ENCODE measurements at regions not wholly inside any gene's neighbourhood (a gene's known extent, or its start where the extent isn't known, plus 50 kb on each side); places are given as distances from the start of the nearest gene placed in this dataset.

GRCh38 chr2:64861452-64862397 lies 127.5 kb upstream of the SLC1A4 start:
- TF ChIP-seq, protein P1, sequence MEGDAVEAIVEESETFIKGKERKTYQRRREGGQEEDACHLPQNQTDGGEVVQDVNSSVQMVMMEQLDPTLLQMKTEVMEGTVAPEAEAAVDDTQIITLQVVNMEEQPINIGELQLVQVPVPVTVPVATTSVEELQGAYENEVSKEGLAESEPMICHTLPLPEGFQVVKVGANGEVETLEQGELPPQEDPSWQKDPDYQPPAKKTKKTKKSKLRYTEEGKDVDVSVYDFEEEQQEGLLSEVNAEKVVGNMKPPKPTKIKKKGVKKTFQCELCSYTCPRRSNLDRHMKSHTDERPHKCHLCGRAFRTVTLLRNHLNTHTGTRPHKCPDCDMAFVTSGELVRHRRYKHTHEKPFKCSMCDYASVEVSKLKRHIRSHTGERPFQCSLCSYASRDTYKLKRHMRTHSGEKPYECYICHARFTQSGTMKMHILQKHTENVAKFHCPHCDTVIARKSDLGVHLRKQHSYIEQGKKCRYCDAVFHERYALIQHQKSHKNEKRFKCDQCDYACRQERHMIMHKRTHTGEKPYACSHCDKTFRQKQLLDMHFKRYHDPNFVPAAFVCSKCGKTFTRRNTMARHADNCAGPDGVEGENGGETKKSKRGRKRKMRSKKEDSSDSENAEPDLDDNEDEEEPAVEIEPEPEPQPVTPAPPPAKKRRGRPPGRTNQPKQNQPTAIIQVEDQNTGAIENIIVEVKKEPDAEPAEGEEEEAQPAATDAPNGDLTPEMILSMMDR (IDR thresholded peaks at IDR 0.05; ENCODE audit: borderline replicate concordance, extremely low read depth, low read length, poor library complexity, severe bottlenecking), result no peak
- TF ChIP-seq EZH2 (IDR thresholded peaks at IDR 0.05; ENCODE audit: borderline replicate concordance, low read depth, low read length, severe bottlenecking), result no peak

Data from DND-41 (cell line).